MM.1S (cell line): ENCODE measurements at regions not wholly inside any gene's neighbourhood (a gene's known extent, or its start where the extent isn't known, plus 50 kb on each side); places are given as distances from the start of the nearest gene placed in this dataset.

Experiments
- DNase-seq: peaks from one replicate; pipeline ENCODE4 v3.0.0-alpha.2; 2015
- H2AFZ ChIP-seq: fragments of 300-600 bp; sonication (generic); 2 replicates; pipeline ENCODE4 v1.6.0; 2016; ENCODE audit warnings: antibody characterized with exemption, low read length
- H3F3A ChIP-seq: fragments of 300-600 bp; sonication (generic); 2 replicates; pipeline ENCODE4 v1.6.1; 2016; ENCODE audit warnings: mild to moderate bottlenecking, antibody characterized with exemption, low read length, moderate library complexity, mixed read lengths; ENCODE audit not compliant: insufficient read depth
- H3K27ac ChIP-seq: fragments of 300-600 bp; sonication (generic); 2 replicates; pipeline ENCODE4 v1.5.1; 2016; ENCODE audit warnings: mild to moderate bottlenecking, low read length
- H3K27me3 ChIP-seq: fragments of 300-600 bp; sonication (generic); replicated peaks from 2 replicates; pipeline ENCODE4 v1.6.0; 2016; ENCODE audit warnings: low read length; ENCODE audit not compliant: insufficient read depth
- H3K36me3 ChIP-seq: fragments of 300-600 bp; sonication (generic); replicated peaks from 2 replicates; pipeline ENCODE4 v1.6.1; 2016; ENCODE audit warnings: mild to moderate bottlenecking, low read length, mixed read lengths; ENCODE audit not compliant: insufficient read depth
- H3K4me1 ChIP-seq: fragments of 300-600 bp; sonication (generic); 2 replicates; pipeline ENCODE4 v1.6.1; 2016; ENCODE audit warnings: low read length, mixed read lengths
- H3K4me2 ChIP-seq: fragments of 300-600 bp; sonication (generic); 2 replicates; pipeline ENCODE4 v1.6.0; 2016; ENCODE audit warnings: low read depth, low read length
- H3K4me3 ChIP-seq: fragments of 300-600 bp; sonication (generic); 2 replicates; pipeline ENCODE4 v1.5.1; 2016; ENCODE audit warnings: low read length, mixed read lengths
- H3K79me2 ChIP-seq: fragments of 300-600 bp; sonication (generic); 2 replicates; pipeline ENCODE4 v1.6.1; 2016; ENCODE audit warnings: mixed run types, low read length, mixed read lengths
- H3K9ac ChIP-seq: fragments of 300-600 bp; sonication (generic); 2 replicates; pipeline ENCODE4 v1.6.1; 2016; ENCODE audit warnings: low read length, mixed read lengths
- H3K9me2 ChIP-seq: fragments of 300-600 bp; sonication (generic); replicated peaks from 2 replicates; pipeline ENCODE4 v1.6.1; 2016; ENCODE audit warnings: mild to moderate bottlenecking, low read length, mixed read lengths; ENCODE audit not compliant: insufficient read depth
- H3K9me3 ChIP-seq: fragments of 300-600 bp; sonication (generic); replicated peaks from 2 replicates; pipeline ENCODE4 v1.6.1; 2016; ENCODE audit warnings: mild to moderate bottlenecking, low read length, mixed read lengths; ENCODE audit not compliant: insufficient read depth
- H4K20me1 ChIP-seq: fragments of 300-600 bp; sonication (generic); 2 replicates; pipeline ENCODE4 v1.6.1; 2016; ENCODE audit warnings: mild to moderate bottlenecking, low read length, moderate library complexity, mixed read lengths; ENCODE audit not compliant: insufficient read depth
- EZH2 ChIP-seq: fragments of 300-600 bp; sonication (generic); optimal IDR thresholded peaks from 2 replicates; pipeline ENCODE3; 2017; ENCODE audit warnings: low read depth, mild to moderate bottlenecking, antibody characterized with exemption, low read length, mixed read lengths
- EZH2phosphoT487 ChIP-seq: fragments of 300-600 bp; sonication (generic); IDR thresholded peaks from 2 replicates; pipeline ENCODE4 v1.6.1; 2018; ENCODE audit warnings: antibody characterized with exemption, low read length
- TF ChIP-seq, protein P1 (sequence below): fragments of 300-600 bp; sonication (generic); IDR thresholded peaks from 2 replicates; pipeline ENCODE4 v1.5.1; 2016; ENCODE audit warnings: antibody characterized with exemption, low read length, mixed read lengths

DNA sequence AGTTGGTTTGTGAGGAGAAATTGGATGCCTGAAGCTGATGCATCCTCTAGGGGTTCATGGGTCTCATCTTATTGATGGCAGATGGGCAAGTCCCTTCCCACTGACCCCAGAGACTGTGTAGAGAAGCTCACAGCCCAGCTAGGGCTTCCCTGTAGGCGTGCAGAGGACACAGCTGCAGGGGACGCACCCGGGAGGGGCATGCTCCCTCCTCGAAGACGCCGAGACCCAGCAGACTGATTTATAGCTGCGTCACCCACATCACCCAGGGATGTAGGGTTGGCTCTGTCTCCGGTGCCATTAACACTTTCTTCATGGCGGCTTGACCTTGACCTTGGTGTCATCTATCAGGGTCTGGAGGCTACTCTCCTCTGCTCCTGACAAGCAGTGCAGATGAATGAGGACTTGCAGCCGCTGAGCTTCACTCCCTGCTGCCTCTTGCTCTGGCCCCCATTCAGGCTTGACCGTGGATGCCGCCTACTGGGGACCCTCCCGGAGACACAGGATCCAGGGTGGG is 549.7 kb downstream of the TCERG1L start:
- Histone ChIP-seq H4K20me1 (no peaks in the 10 kb centered on the region), H3K9me3 (no peaks in the 10 kb centered on the region), H3K4me1 (no peaks in the 10 kb centered on the region), H3K36me3 (no peaks in the 10 kb centered on the region), H3F3A (no peaks in the 10 kb centered on the region), H3K9me2 (no peaks in the 10 kb centered on the region), H3K27me3 (no peaks in the 10 kb centered on the region), H3K4me2 (no peak overlapping the region), H3K4me3 (no peak overlapping the region), H3K79me2 (no peaks in the 10 kb centered on the region), H3K27ac (no peak overlapping the region), H2AFZ (no peak overlapping the region), H3K9ac (no peak overlapping the region)
- DNase-seq: no peak
- no peak for TF ChIP-seq EZH2phosphoT487
- TF ChIP-seq EZH2: no peak
- TF ChIP-seq, protein P1, sequence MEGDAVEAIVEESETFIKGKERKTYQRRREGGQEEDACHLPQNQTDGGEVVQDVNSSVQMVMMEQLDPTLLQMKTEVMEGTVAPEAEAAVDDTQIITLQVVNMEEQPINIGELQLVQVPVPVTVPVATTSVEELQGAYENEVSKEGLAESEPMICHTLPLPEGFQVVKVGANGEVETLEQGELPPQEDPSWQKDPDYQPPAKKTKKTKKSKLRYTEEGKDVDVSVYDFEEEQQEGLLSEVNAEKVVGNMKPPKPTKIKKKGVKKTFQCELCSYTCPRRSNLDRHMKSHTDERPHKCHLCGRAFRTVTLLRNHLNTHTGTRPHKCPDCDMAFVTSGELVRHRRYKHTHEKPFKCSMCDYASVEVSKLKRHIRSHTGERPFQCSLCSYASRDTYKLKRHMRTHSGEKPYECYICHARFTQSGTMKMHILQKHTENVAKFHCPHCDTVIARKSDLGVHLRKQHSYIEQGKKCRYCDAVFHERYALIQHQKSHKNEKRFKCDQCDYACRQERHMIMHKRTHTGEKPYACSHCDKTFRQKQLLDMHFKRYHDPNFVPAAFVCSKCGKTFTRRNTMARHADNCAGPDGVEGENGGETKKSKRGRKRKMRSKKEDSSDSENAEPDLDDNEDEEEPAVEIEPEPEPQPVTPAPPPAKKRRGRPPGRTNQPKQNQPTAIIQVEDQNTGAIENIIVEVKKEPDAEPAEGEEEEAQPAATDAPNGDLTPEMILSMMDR: no peak

DNA sequence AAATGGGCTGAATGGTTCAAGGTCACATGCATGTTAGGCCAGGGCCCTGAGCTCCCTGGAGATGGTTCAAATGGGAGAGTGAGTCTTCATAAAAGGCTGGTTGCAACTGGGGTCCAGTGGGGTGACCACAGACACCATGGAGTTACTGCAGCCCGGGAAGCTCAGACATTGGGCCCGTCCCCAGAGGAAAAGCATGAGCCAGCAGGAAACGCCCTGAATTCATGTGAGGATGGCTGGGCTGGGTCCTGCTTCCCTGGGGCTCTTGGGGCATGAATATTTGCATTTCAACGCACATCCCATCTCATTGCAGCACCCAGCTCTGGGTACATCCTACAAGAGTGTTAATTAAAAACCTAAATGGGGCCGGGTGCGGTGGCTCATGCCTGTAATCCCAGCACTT is 549.0 kb downstream of the TCERG1L start:
- Histone ChIP-seq H3F3A (no peaks in the 10 kb centered on the region), H3K36me3 (no peaks in the 10 kb centered on the region), H3K4me2 (no peak overlapping the region), H3K9ac (no peak overlapping the region), H4K20me1 (no peaks in the 10 kb centered on the region), H3K27ac (no peak overlapping the region), H2AFZ (no peak overlapping the region), H3K4me1 (no peaks in the 10 kb centered on the region), H3K4me3 (no peak overlapping the region), H3K79me2 (no peaks in the 10 kb centered on the region), H3K9me3 (no peaks in the 10 kb centered on the region), H3K9me2 (no peaks in the 10 kb centered on the region), H3K27me3 (no peaks in the 10 kb centered on the region)
- no peak for DNase-seq
- TF ChIP-seq, protein P1: no peak
- TF ChIP-seq EZH2 (no peak), EZH2phosphoT487 (no peak)

DNA sequence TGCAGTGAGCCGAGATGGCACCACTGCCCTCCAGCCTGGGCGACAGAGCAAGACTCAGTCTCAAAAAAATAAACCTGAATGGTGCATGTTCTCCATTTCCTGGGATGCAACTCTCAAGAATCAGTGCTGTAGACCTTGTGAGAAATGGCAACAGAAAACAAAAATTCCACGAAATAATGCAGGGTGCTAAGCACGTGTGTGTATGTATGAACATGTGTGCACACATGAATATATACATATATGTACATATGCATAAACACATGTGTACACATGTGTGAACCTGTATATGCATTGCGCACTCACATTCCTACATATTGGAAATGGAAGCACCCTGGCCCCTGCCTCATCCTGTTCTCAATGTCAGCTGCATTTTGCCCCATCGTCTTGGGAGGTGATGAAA is 548.5 kb downstream of the TCERG1L start:
- no peaks in the 10 kb centered on the region for H3K9me2 ChIP-seq
- no peaks in the 10 kb centered on the region for H3K36me3 ChIP-seq
- H3K9me3 ChIP-seq: no peaks in the 10 kb centered on the region

More for the DNA sequence above, 548.5 kb downstream of the TCERG1L start:
- H4K20me1 ChIP-seq: no peaks in the 10 kb centered on the region
- DNase-seq: no peak
- H3K9ac ChIP-seq: no peak overlapping the region
- no peak overlapping the region for H2AFZ ChIP-seq
- H3K79me2 ChIP-seq: no peaks in the 10 kb centered on the region
- TF ChIP-seq, protein P1: no peak
- H3F3A ChIP-seq: no peaks in the 10 kb centered on the region
- no peak overlapping the region for H3K4me2 ChIP-seq
- H3K27me3 ChIP-seq: no peaks in the 10 kb centered on the region
- H3K4me3 ChIP-seq: no peak overlapping the region
- no peak overlapping the region for H3K27ac ChIP-seq
- no peaks in the 10 kb centered on the region for H3K4me1 ChIP-seq
